DND-41 (cell line): ENCODE measurements at regions not wholly inside any gene's neighbourhood (a gene's known extent, or its start where the extent isn't known, plus 50 kb on each side); places are given as distances from the start of the nearest gene placed in this dataset.

Source experiments
- CTCF ChIP-seq: IDR thresholded peaks from 2 replicates; pipeline ENCODE4 v1.5.1; 2012; ENCODE audit warnings: borderline replicate concordance, low read length, moderate library complexity, mild to moderate bottlenecking; ENCODE audit not compliant: poor library complexity, severe bottlenecking; ENCODE audit errors: extremely low read depth
- EZH2 ChIP-seq: IDR thresholded peaks from 3 replicates; pipeline ENCODE4 v1.6.1; 2012; ENCODE audit warnings: borderline replicate concordance, low read depth, mild to moderate bottlenecking, moderate library complexity, low read length, inconsistent platforms; ENCODE audit not compliant: severe bottlenecking

GRCh38 chr5:25570067-25570583, 925.3 kb upstream of the CDH10 start:
- no peak for TF ChIP-seq CTCF
- TF ChIP-seq EZH2 = no peak
